Spleen (tissue), 11 donors: ENCODE measurements at regions not wholly inside any gene's neighbourhood (a gene's known extent, or its start where the extent isn't known, plus 50 kb on each side); places are given as distances from the start of the nearest gene placed in this dataset.

Experiments used
- DNase-seq: peaks from one replicate; pipeline ENCODE4 v3.0.0-alpha.2; 2020
- H3K27ac ChIP-seq, 8 donors: fragments of 200-600 bp; sonication (generic) in 7 of 8; 1 replicate in 4 of 8; 2 replicates in 4 of 8; pipeline versions ENCODE4 v1.5.0 to v1.8.0; 2016 to 2021; ENCODE audit warnings: inconsistent platforms in 4 of 8, mild to moderate bottlenecking in 4 of 8, moderate library complexity in 1 of 8
- H3K27me3 ChIP-seq, 7 donors: fragments of 200-600 bp; sonication (generic) in 6 of 7; replicated peaks in 1 of 7; 1 replicate in 4 of 7; 2 replicates in 3 of 7; pipeline versions ENCODE4 v1.5.0 to v1.8.0; 2016 to 2021; ENCODE audit warnings: inconsistent platforms in 3 of 7, mild to moderate bottlenecking in 1 of 7
- H3K36me3 ChIP-seq, 6 donors: fragments of 200-600 bp; sonication (generic) in 5 of 6; 1 replicate in 4 of 6; 2 replicates in 2 of 6; pipeline versions ENCODE4 v1.5.0 to v1.8.0; 2016 to 2021; ENCODE audit warnings: inconsistent platforms in 2 of 6
- H3K4me1 ChIP-seq, 6 donors: fragments of 200-600 bp; sonication (generic) in 5 of 6; 1 replicate in 3 of 6; 2 replicates in 3 of 6; pipeline versions ENCODE4 v1.5.0 to v1.8.0; 2016 to 2021; ENCODE audit warnings: inconsistent platforms in 3 of 6
- H3K4me3 ChIP-seq, 8 donors: fragments of 200-600 bp; sonication (generic) in 7 of 8; 1 replicate in 4 of 8; 2 replicates in 4 of 8; pipeline versions ENCODE4 v1.5.0 to v1.8.0; 2016 to 2021; ENCODE audit warnings: inconsistent platforms in 4 of 8, mild to moderate bottlenecking in 4 of 8, moderate library complexity in 2 of 8
- H3K9me3 ChIP-seq, 8 donors: fragments of 200-600 bp; sonication (generic) in 7 of 8; 1 replicate in 4 of 8; 2 replicates in 4 of 8; pipeline versions ENCODE4 v1.5.0 to v1.8.0; 2016 to 2021; ENCODE audit warnings: inconsistent platforms in 4 of 8
- POLR2A ChIP-seq, 3 donors: fragments of 450-650 bp; IDR thresholded peaks; one replicate each; pipeline ENCODE4 v1.5.1; 2017; ENCODE audit warnings: antibody characterized with exemption in 3 of 3, mild to moderate bottlenecking in 1 of 3
- POLR2AphosphoS5 ChIP-seq, 3 donors: sonication (generic); formaldehyde crosslinking; IDR thresholded peaks; one replicate each; pipeline ENCODE4 v1.5.1; 2017; ENCODE audit warnings: antibody characterized with exemption in 3 of 3
- WGBS, 5 donors: extraction: QIAGEN DNeasy Blood & Tissue Kit in 3 of 5; methylation state at CpG; one replicate each; pipeline versions ENCODE4 v1.1.5 to v1.1.7; 2013 to 2018; 5-methylcytosine and 5-hydroxymethylcytosine counted together
- intact Hi-C: fragments of 100-400 bp; cut with DNase I; formaldehyde crosslinking; loops from one replicate; pipeline ENCODE4 v1.15.0; 2023; ENCODE audit warnings: low total_unique reads
- TF ChIP-seq, protein P1 (sequence below), 11 experiments: fragments of 200-600 bp in 7 of 11; fragments of 450-650 bp in 4 of 11; sonication (generic) in 4 of 11; IDR thresholded peaks in 8 of 11; conservative IDR thresholded peaks in 3 of 11; 1 replicate in 7 of 11; 2 replicates in 4 of 11; pipeline versions ENCODE4 v1.4.0 to v1.8.0; 2016 to 2021; ENCODE audit warnings: antibody characterized with exemption in 11 of 11, inconsistent platforms in 4 of 11, mild to moderate bottlenecking in 1 of 11
- donor health status: healthy with polysubstance abuse.
- donor health status: DM: no; HTN: no; CAD: no; lungs with moderate emphysema.
- donor health status: DM: no; HTN: no; CAD: no.
- donor health status: Bipolar disorder and iron deficiency.
- donor health status: healthy.
- donor health status: DM: no; HTN: no; CAD: no.
- donor health status: DM: yes; HTN: yes; CAD: no.

DNA sequence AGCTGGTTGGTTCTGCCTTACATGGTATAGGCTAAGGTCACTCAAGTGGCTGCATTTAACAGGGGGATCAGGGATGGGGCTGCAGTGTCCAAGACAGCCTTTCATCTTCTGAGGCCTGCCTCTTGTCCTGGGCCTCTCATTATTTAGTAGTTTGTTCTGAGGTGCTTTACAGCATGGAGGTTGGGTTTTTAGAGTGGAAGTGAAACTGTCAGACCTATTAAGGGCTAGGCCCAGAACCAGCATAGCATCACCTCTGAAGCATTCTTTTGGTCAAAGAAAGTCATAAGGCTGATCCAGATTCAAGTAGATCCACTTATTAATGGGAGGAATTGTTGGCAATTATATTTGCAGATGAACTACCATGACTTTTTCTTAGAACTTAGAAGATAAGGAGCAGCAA, 146.0 kb upstream of the NMUR2 start:
- no peak overlapping the region for H3K27ac ChIP-seq
- no peak overlapping the region for H3K4me3 ChIP-seq
- H3K4me1 ChIP-seq = no peaks in the 10 kb centered on the region
- no peaks in the 10 kb centered on the region for H3K36me3 ChIP-seq
- no peak for DNase-seq
- H3K27me3 ChIP-seq = no peaks in the 10 kb centered on the region
- no peaks in the 10 kb centered on the region for H3K9me3 ChIP-seq
- TF ChIP-seq POLR2A (IDR thresholded peaks at IDR 0.05) (no peak), POLR2AphosphoS5 (IDR thresholded peaks at IDR 0.05) (no peak)
- TF ChIP-seq, protein P1, sequence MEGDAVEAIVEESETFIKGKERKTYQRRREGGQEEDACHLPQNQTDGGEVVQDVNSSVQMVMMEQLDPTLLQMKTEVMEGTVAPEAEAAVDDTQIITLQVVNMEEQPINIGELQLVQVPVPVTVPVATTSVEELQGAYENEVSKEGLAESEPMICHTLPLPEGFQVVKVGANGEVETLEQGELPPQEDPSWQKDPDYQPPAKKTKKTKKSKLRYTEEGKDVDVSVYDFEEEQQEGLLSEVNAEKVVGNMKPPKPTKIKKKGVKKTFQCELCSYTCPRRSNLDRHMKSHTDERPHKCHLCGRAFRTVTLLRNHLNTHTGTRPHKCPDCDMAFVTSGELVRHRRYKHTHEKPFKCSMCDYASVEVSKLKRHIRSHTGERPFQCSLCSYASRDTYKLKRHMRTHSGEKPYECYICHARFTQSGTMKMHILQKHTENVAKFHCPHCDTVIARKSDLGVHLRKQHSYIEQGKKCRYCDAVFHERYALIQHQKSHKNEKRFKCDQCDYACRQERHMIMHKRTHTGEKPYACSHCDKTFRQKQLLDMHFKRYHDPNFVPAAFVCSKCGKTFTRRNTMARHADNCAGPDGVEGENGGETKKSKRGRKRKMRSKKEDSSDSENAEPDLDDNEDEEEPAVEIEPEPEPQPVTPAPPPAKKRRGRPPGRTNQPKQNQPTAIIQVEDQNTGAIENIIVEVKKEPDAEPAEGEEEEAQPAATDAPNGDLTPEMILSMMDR (IDR thresholded peaks at IDR 0.05 in 8 of 11, conservative IDR thresholded peaks at IDR 0.05 in 3 of 11) = no peak
- intact Hi-C loops = no loop called here

- intact Hi-C loops = no loop called here
Measured at GRCh38 chr5:152556784-152557183, 151.7 kb upstream of the NMUR2 start.

GRCh38 chr5:152560512-152561137, 155.5 kb upstream of the NMUR2 start:
- DNase-seq = peak; percentile 76
- intact Hi-C loops = loop anchor here (10.0 kb wide), 1 partner anchor 584 kb away; no protein-coding TSS in a partner anchor

More at GRCh38 chr5:152556784-152557183, 151.7 kb upstream of the NMUR2 start:
- DNase-seq = no peak
- TF ChIP-seq POLR2A (IDR thresholded peaks at IDR 0.05) (no peak), POLR2AphosphoS5 (IDR thresholded peaks at IDR 0.05) (no peak)
- TF ChIP-seq, protein P1 (IDR thresholded peaks at IDR 0.05 in 8 of 11, conservative IDR thresholded peaks at IDR 0.05 in 3 of 11) = no peak
- H3K9me3 ChIP-seq = no peaks in the 10 kb centered on the region
- H3K4me1 ChIP-seq = no peaks in the 10 kb centered on the region
- H3K27ac ChIP-seq = no peak overlapping the region
- WGBS, 5 donors = 39 to 56% (median 50%) methylated on average over 4 of the region's 4 CpGs
- H3K36me3 ChIP-seq = no peaks in the 10 kb centered on the region
- H3K27me3 ChIP-seq = no peaks in the 10 kb centered on the region
- no peak overlapping the region for H3K4me3 ChIP-seq

GRCh38 chr5:152568016-152568415, 162.9 kb upstream of the NMUR2 start:
- no peak for DNase-seq
- intact Hi-C loops = loop anchor here (10.0 kb wide), 1 partner anchor 577 kb away; no protein-coding TSS in a partner anchor
- Histone ChIP-seq H3K4me1 (no peaks in the 10 kb centered on the region), H3K9me3 (peaks cover 0 to 4% (median 0%) of the 10 kb centered on the region in 8 donors), H3K36me3 (no peaks in the 10 kb centered on the region), H3K27me3 (no peaks in the 10 kb centered on the region), H3K27ac (no peak overlapping the region), H3K4me3 (no peak overlapping the region)
- WGBS, 5 donors = 65 to 79% (median 70%) methylated on average over 2 of the region's 2 CpGs
- TF ChIP-seq, protein P1 (IDR thresholded peaks at IDR 0.05 in 8 of 11, conservative IDR thresholded peaks at IDR 0.05 in 3 of 11) = no peak
- TF ChIP-seq POLR2AphosphoS5 (IDR thresholded peaks at IDR 0.05) (no peak), POLR2A (IDR thresholded peaks at IDR 0.05) (no peak)

More at GRCh38 chr5:152560512-152561137, 155.5 kb upstream of the NMUR2 start:
- Histone ChIP-seq H3K4me1 (no peaks in the 10 kb centered on the region), H3K27ac (no peak overlapping the region), H3K27me3 (no peaks in the 10 kb centered on the region), H3K4me3 (no peak overlapping the region), H3K9me3 (no peaks in the 10 kb centered on the region), H3K36me3 (no peaks in the 10 kb centered on the region)
- no peak for TF ChIP-seq POLR2A (IDR thresholded peaks at IDR 0.05)
- TF ChIP-seq, protein P1 (IDR thresholded peaks at IDR 0.05 in 8 of 11, conservative IDR thresholded peaks at IDR 0.05 in 3 of 11) = peak in 10 of 11 experiments; percentile 41 to 77 (median 68)
- 35 to 39% (median 35%) methylated on average over 6 of the region's 6 CpGs for WGBS, 5 donors
